ENCODE measurements at regions not wholly inside any gene's neighbourhood (a gene's known extent, or its start where the extent isn't known, plus 50 kb on each side); places are given as distances from the start of the nearest gene placed in this dataset.

GRCh38 chr13:42722883-42723539 is 58.4 kb upstream of the FAM216B start:
- ChIA-PET CTCF (no interaction called here), POLR2A (no interaction called here)
- Histone ChIP-seq H3K4me1 (ENCODE audit: control insufficient read depth, insufficient read depth, low read length) (0 out of 2 replicates have a peak, but pooled peaks cover 2% of the 10 kb centered on the region), H3K27ac (ENCODE audit: extremely low read depth, low read depth, low read length) (no peak overlapping the region), H3K36me3 (ENCODE audit: control insufficient read depth in 2 of 2, insufficient read depth in 1 of 2, low read length in 2 of 2) (no peaks in the 10 kb centered on the region), H3K9me3 (ENCODE audit: control insufficient read depth, insufficient read depth, low read depth, low read length) (no peaks in the 10 kb centered on the region), H3K4me3 (ENCODE audit: low read depth, low read length) (no peak overlapping the region)
- no peak for TF ChIP-seq OSR2 (tag by site-specific recombination; IDR thresholded peaks at IDR 0.05)
- no peak for TF ChIP-seq SP3 (tag by site-specific recombination; IDR thresholded peaks at IDR 0.05)
- TF ChIP-seq ZXDB (tag by site-specific recombination; IDR thresholded peaks at IDR 0.05) = no peak
- no peak for TF ChIP-seq ZNF280D (tag by site-specific recombination; IDR thresholded peaks at IDR 0.05)
- TF ChIP-seq ZNF19 (tag by site-specific recombination; IDR thresholded peaks at IDR 0.05; ENCODE audit: low read depth) = no peak
- TF ChIP-seq MYNN (tag by site-specific recombination; IDR thresholded peaks at IDR 0.05; ENCODE audit: borderline replicate concordance) = no peak
- no peak for TF ChIP-seq ZNF571 (tag by site-specific recombination; IDR thresholded peaks at IDR 0.05)
- no peak for TF ChIP-seq KLF1 (tag by site-specific recombination; IDR thresholded peaks at IDR 0.05)
- TF ChIP-seq ZNF16 (tag by site-specific recombination; IDR thresholded peaks at IDR 0.05; ENCODE audit: low read depth) = no peak

GRCh38 chr13:42728507-42729180 is 52.7 kb upstream of the FAM216B start:
- no peak for TF ChIP-seq ZNF26 (tag by site-specific recombination; IDR thresholded peaks at IDR 0.05)
- no peak for TF ChIP-seq ZNF48 (tag by site-specific recombination; IDR thresholded peaks at IDR 0.05)
- no peak for TF ChIP-seq ZBTB17 (tag by site-specific recombination; IDR thresholded peaks at IDR 0.05)
- no peaks in the 10 kb centered on the region for H3K36me3 ChIP-seq (ENCODE audit: control insufficient read depth in 2 of 2, insufficient read depth in 1 of 2, low read length in 2 of 2)
- H3K4me1 ChIP-seq (ENCODE audit: control insufficient read depth, insufficient read depth, low read length) = no peaks in the 10 kb centered on the region
- no peaks in the 10 kb centered on the region for H3K9me3 ChIP-seq (ENCODE audit: control insufficient read depth, insufficient read depth, low read depth, low read length)
- ChIA-PET CTCF (no interaction called here), POLR2A (no interaction called here)
- H3K4me3 ChIP-seq (ENCODE audit: low read depth, low read length) = no peak overlapping the region
- H3K27ac ChIP-seq (ENCODE audit: extremely low read depth, low read depth, low read length) = no peak overlapping the region

- TF ChIP-seq ZIC2 (tag by site-specific recombination; IDR thresholded peaks at IDR 0.05) = 0 out of 2 replicates have a peak, but pooled peaks have one; percentile 17
- TF ChIP-seq ZBTB1 (tag by site-specific recombination; IDR thresholded peaks at IDR 0.05) = no peak
- Histone ChIP-seq H3K9me3 (ENCODE audit: control insufficient read depth, insufficient read depth, low read depth, low read length) (no peaks in the 10 kb centered on the region), H3K4me1 (ENCODE audit: control insufficient read depth, insufficient read depth, low read length) (no peaks in the 10 kb centered on the region), H3K4me3 (ENCODE audit: low read depth, low read length) (no peak overlapping the region), H3K36me3 (ENCODE audit: control insufficient read depth in 2 of 2, insufficient read depth in 1 of 2, low read length in 2 of 2) (no peaks in the 10 kb centered on the region), H3K27ac (ENCODE audit: extremely low read depth, low read depth, low read length) (no peak overlapping the region)
- ChIA-PET POLR2A (no interaction called here), CTCF (interaction anchor here (0.6 to 0.8 kb wide), 3 partner anchors 653 to 1112 kb away, joined by 4 to 6 read pairs (median 4); no protein-coding TSS in a partner anchor)
These were observed 51.5 kb upstream of the FAM216B start for GRCh38 chr13:42729857-42730402.
